NAMALWA (cell line): ENCODE measurements at regions not wholly inside any gene's neighbourhood (a gene's known extent, or its start where the extent isn't known, plus 50 kb on each side); places are given as distances from the start of the nearest gene placed in this dataset.
"Not testable (repeated sequence)": the region's sequence is repeated elsewhere in the genome, so short reads cannot be mapped to it uniquely, and the experiment has no call there.

Experiments used
- DNase-seq: peaks from one replicate; pipeline ENCODE4 v3.0.0-alpha.2; 2015; ENCODE audit warnings: low spot score

- DNase-seq: peak; percentile 79
Observed at GRCh38 chr7:124152859-124153692, 120.2 kb upstream of the TMEM229A start.

GRCh38 chr7:124137664-124138063 is 104.8 kb upstream of the TMEM229A start:
- no peak for DNase-seq

GRCh38 chr7:124124201-124124600 is 91.3 kb upstream of the TMEM229A start:
- no peak for DNase-seq

GRCh38 chr7:124120911-124121310 is 88.0 kb upstream of the TMEM229A start:
- no peak for DNase-seq

GRCh38 chr7:124113045-124113444 is 80.2 kb upstream of the TMEM229A start:
- DNase-seq: no peak

- no peak for DNase-seq
Observed at GRCh38 chr7:124106575-124106974, 73.7 kb upstream of the TMEM229A start.

- peak; percentile 68 for DNase-seq
Observed at GRCh38 chr7:124101173-124101768, 68.4 kb upstream of the TMEM229A start.

GRCh38 chr7:124100190-124100589 is 67.3 kb upstream of the TMEM229A start:
- no peak for DNase-seq

- not testable (repeated sequence) for DNase-seq
Observed at GRCh38 chr7:124099585-124099984, 66.7 kb upstream of the TMEM229A start.

- no peak for DNase-seq
Observed at GRCh38 chr7:124089621-124090020, 56.8 kb upstream of the TMEM229A start.

- DNase-seq: no peak
Observed at GRCh38 chr7:124088590-124088989, 55.7 kb upstream of the TMEM229A start.

- DNase-seq: no peak
Observed at GRCh38 chr7:124086843-124087242, 54.0 kb upstream of the TMEM229A start.

GRCh38 chr7:124085179-124085578 is 52.3 kb upstream of the TMEM229A start:
- DNase-seq: no peak

- DNase-seq: no peak
Observed at GRCh38 chr7:124084024-124084423, 51.2 kb upstream of the TMEM229A start.
